H1 (cell line): ENCODE measurements at regions not wholly inside any gene's neighbourhood (a gene's known extent, or its start where the extent isn't known, plus 50 kb on each side); places are given as distances from the start of the nearest gene placed in this dataset.

Source experiments
- CTCF ChIA-PET: fragments of 300-600 bp; sonication (Branson Sonifier 250); formaldehyde crosslinking; loops from one replicate; lab custom pipeline; 2021; ENCODE audit not compliant: partially characterized antibody; lab: Charles Lee
- POLR2A ChIA-PET: fragments of 300-600 bp; sonication (Branson Sonifier 250); formaldehyde crosslinking; loops from one replicate; lab custom pipeline; 2021; ENCODE audit warnings: inconsistent platforms; ENCODE audit not compliant: partially characterized antibody; lab: Charles Lee
- DNase-seq, 2 experiments: peaks; one replicate each; pipeline versions ENCODE4 v3.0.0 to v3.0.0-alpha.2; 2010 to 2022; ENCODE audit warnings: low spot score in 2 of 2, low read depth in 1 of 2, mixed read lengths in 1 of 2
- FAIRE-seq: peaks from 2 replicates; lab custom pipeline; 2011; peaks lifted over from hg19 to GRCh38; lab: Jason Lieb, UNC
- H2AFZ ChIP-seq: 2 replicates; pipeline ENCODE4 v1.8.1; 2012; ENCODE audit warnings: low read length, inconsistent platforms
- H2AK5ac ChIP-seq: 2 replicates; pipeline ENCODE4 v1.6.1; 2013; ENCODE audit warnings: low read depth, low read length
- H2BK120ac ChIP-seq: replicated peaks from 2 replicates; pipeline ENCODE3; 2013; ENCODE audit warnings: low read depth, low read length, inconsistent platforms
- H2BK12ac ChIP-seq: 2 replicates; pipeline ENCODE4 v1.6.1; 2013; ENCODE audit warnings: low read depth, low read length
- H2BK15ac ChIP-seq: 2 replicates; pipeline ENCODE4 v1.6.1; 2013; ENCODE audit warnings: low read length
- H2BK20ac ChIP-seq: 2 replicates; pipeline ENCODE4 v1.6.1; 2013; ENCODE audit warnings: low read length
- H2BK5ac ChIP-seq: 2 replicates; pipeline ENCODE4 v1.6.1; 2013; ENCODE audit warnings: low read depth, low read length
- H3K14ac ChIP-seq: 2 replicates; pipeline ENCODE4 v1.6.1; 2013; ENCODE audit warnings: inconsistent platforms; ENCODE audit not compliant: insufficient read length
- H3K18ac ChIP-seq: 2 replicates; pipeline ENCODE4 v1.6.1; 2013; ENCODE audit warnings: low read length; ENCODE audit errors: extremely low read depth
- H3K23ac ChIP-seq: 2 replicates; pipeline ENCODE4 v1.6.1; 2013; ENCODE audit warnings: inconsistent platforms; ENCODE audit not compliant: insufficient read length
- H3K23me2 ChIP-seq: 2 replicates; pipeline ENCODE4 v1.6.1; 2013; ENCODE audit warnings: low read depth, low read length
- H3K27ac ChIP-seq: 2 replicates; pipeline ENCODE4 v1.6.1; 2011; ENCODE audit warnings: low read depth, low read length, inconsistent platforms
- H3K27me3 ChIP-seq, 4 experiments: replicated peaks in 1 of 4; 1 replicate in 1 of 4; 2 replicates in 3 of 4; pipeline versions ENCODE4 v1.6.1 to v1.8.1; 2011 to 2013; ENCODE audit warnings: low read length in 3 of 4, mild to moderate bottlenecking in 3 of 4, inconsistent platforms in 2 of 4, mixed read lengths in 2 of 4, moderate library complexity in 1 of 4; ENCODE audit not compliant: control insufficient read depth in 3 of 4, insufficient read depth in 3 of 4; ENCODE audit errors: extremely low read depth in 1 of 4
- H3K36me3 ChIP-seq, 4 experiments: 2 replicates each; pipeline versions ENCODE4 v1.6.1 to v1.8.1; 2011 to 2013; ENCODE audit warnings: mild to moderate bottlenecking in 4 of 4, low read length in 3 of 4, moderate library complexity in 2 of 4, control low read depth in 1 of 4, inconsistent platforms in 1 of 4; ENCODE audit not compliant: insufficient read depth in 4 of 4, control insufficient read depth in 2 of 4
- H3K4ac ChIP-seq: replicated peaks from 2 replicates; pipeline ENCODE3; 2013; ENCODE audit warnings: low read length, low read depth, mixed read lengths, inconsistent platforms; ENCODE audit not compliant: insufficient read length
- H3K4me1 ChIP-seq, 4 experiments: replicated peaks in 1 of 4; 1 replicate in 1 of 4; 2 replicates in 3 of 4; pipeline versions ENCODE4 v1.6.1 to v1.8.1; 2011 to 2013; ENCODE audit warnings: low read length in 3 of 4, inconsistent platforms in 2 of 4, mixed read lengths in 1 of 4; ENCODE audit not compliant: insufficient read depth in 4 of 4, control insufficient read depth in 3 of 4
- H3K4me2 ChIP-seq, 2 experiments: 2 replicates each; pipeline versions ENCODE4 v1.6.1 to v1.8.1; 2011 to 2013; ENCODE audit warnings: low read depth in 2 of 2, low read length in 2 of 2, control low read depth in 1 of 2, inconsistent platforms in 1 of 2, mild to moderate bottlenecking in 1 of 2; ENCODE audit not compliant: insufficient read depth in 1 of 2
- H3K4me3 ChIP-seq, 4 experiments: fragments of 200-600, 300-600 bp in 1 of 4; sonication (generic), shearing (Covaris generic), sonication (Bioruptor Twin) in 1 of 4; 2 replicates each; pipeline versions ENCODE4 v1.5.1 to v1.8.1; 2011 to 2016; ENCODE audit warnings: low read length in 4 of 4, low read depth in 3 of 4, control low read depth in 2 of 4, inconsistent platforms in 2 of 4, mild to moderate bottlenecking in 2 of 4, mixed read lengths in 1 of 4, moderate library complexity in 1 of 4; ENCODE audit not compliant: insufficient read depth in 2 of 4; ENCODE audit errors: extremely low read depth in 1 of 4
- H3K56ac ChIP-seq: replicated peaks from 2 replicates; pipeline ENCODE3; 2013; ENCODE audit warnings: low read depth, mild to moderate bottlenecking, mixed read lengths, low read length, inconsistent platforms; ENCODE audit not compliant: insufficient read length
- H3K79me1 ChIP-seq: 2 replicates; pipeline ENCODE4 v1.6.1; 2013; ENCODE audit warnings: low read depth, low read length, control low read depth
- H3K79me2 ChIP-seq, 2 experiments: 2 replicates each; pipeline versions ENCODE4 v1.6.1 to v1.8.1; 2012 to 2013; ENCODE audit warnings: low read length in 2 of 2, mild to moderate bottlenecking in 2 of 2, inconsistent platforms in 1 of 2; ENCODE audit not compliant: insufficient read depth in 2 of 2, control insufficient read depth in 1 of 2
- H3K9ac ChIP-seq, 4 experiments: replicated peaks in 1 of 4; 1 replicate in 1 of 4; 2 replicates in 3 of 4; pipeline versions ENCODE4 v1.6.1 to v1.8.1; 2011 to 2013; ENCODE audit warnings: low read depth in 3 of 4, low read length in 3 of 4, control low read depth in 2 of 4, mild to moderate bottlenecking in 2 of 4, moderate library complexity in 2 of 4, inconsistent platforms in 1 of 4; ENCODE audit errors: extremely low read depth in 1 of 4
- H3K9me3 ChIP-seq, 2 experiments: 2 replicates each; pipeline versions ENCODE4 v1.6.1 to v1.8.1; 2012 to 2013; ENCODE audit warnings: mild to moderate bottlenecking in 2 of 2, moderate library complexity in 2 of 2, control low read depth in 1 of 2, inconsistent platforms in 1 of 2, low read depth in 1 of 2, low read length in 1 of 2, mixed read lengths in 1 of 2; ENCODE audit not compliant: insufficient read depth in 2 of 2
- H4K20me1 ChIP-seq, 2 experiments: replicated peaks in 1 of 2; 2 replicates each; pipeline versions ENCODE3 to v1.8.1; 2011 to 2013; ENCODE audit warnings: inconsistent platforms in 2 of 2, low read length in 2 of 2, mild to moderate bottlenecking in 1 of 2; ENCODE audit not compliant: insufficient read depth in 2 of 2, control insufficient read depth in 1 of 2
- H4K5ac ChIP-seq: 2 replicates; pipeline ENCODE4 v1.6.1; 2013; ENCODE audit warnings: low read length, low read depth, mixed read lengths, inconsistent platforms; ENCODE audit not compliant: insufficient read length
- H4K8ac ChIP-seq: 2 replicates; pipeline ENCODE4 v1.8.0; 2013; ENCODE audit warnings: mild to moderate bottlenecking, moderate library complexity, low read length, inconsistent platforms; ENCODE audit not compliant: insufficient read depth; ENCODE audit errors: extremely low read depth
- H4K91ac ChIP-seq: replicated peaks from 2 replicates; pipeline ENCODE3; 2013; ENCODE audit warnings: low read length, mixed read lengths, inconsistent platforms; ENCODE audit not compliant: insufficient read length
- KDM4A ChIP-seq: IDR thresholded peaks from one replicate; pipeline ENCODE4 v1.7.1; 2012; ENCODE audit warnings: low read depth, mild to moderate bottlenecking, moderate library complexity, low read length, inconsistent platforms; ENCODE audit not compliant: severe bottlenecking
- RBBP5 ChIP-seq: IDR thresholded peaks from 2 replicates; pipeline ENCODE4 v1.7.1; 2012; ENCODE audit warnings: low read depth, mild to moderate bottlenecking, inconsistent platforms, low read length, moderate library complexity, borderline replicate concordance
- WGBS, 2 experiments: shearing (Covaris generic) in 1 of 2; methylation state at CpG; one replicate each; pipeline versions ENCODE4 v1.1.6 to v1.1.7; 2013 to 2015; ENCODE audit warnings: low lambda C conversion rate in 2 of 2, mixed read lengths in 2 of 2, inconsistent platforms in 1 of 2, low coverage in 1 of 2, missing lambda C conversion rate in 1 of 2; ENCODE audit not compliant: insufficient replicate concordance in 2 of 2, insufficient coverage in 1 of 2, insufficient read length in 1 of 2; ENCODE audit errors: extremely low coverage in 1 of 2, missing lambda C conversion rate in 1 of 2; 5-methylcytosine and 5-hydroxymethylcytosine counted together

DNA sequence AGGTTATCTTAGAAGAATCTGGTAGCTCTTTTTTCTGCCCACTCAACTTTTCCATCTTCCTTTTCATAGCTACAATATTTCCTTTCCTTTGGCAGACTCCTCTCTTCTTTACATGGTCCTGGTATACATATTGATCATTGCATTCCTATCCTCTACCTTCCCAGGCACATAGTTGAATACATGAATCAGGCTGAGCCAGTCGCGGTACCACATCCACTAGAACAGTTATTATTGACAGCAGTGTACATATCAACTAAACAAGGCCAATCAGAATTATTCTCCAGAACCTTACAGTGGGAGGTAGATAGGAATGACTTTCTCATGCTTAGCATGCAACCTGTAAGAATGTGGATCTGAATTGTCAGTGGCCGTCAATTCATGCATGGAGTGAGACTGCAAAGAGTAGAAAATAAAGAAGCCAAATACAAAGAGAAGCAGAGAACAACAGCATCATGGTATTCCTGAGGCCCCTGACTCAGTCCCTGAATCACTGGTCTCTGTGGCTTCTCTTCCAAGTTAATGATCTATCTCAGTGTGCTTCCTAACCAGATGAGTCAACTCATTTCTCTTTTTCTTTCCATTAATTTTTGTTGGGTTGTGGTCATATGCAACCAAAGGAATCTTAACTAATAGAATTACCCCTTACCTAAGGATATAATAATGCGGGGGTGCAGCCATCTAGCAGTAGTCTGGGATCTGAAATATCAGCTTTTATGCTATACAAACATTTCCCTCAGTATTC is 60.9 kb upstream of the DCBLD2 start:
- no peaks in the 10 kb centered on the region for H3K36me3 ChIP-seq
- H3K4me2 ChIP-seq = no peak overlapping the region
- no peak overlapping the region for H2BK120ac ChIP-seq
- H2AK5ac ChIP-seq = no peak overlapping the region
- no peak overlapping the region for H4K91ac ChIP-seq
- H3K56ac ChIP-seq = no peak overlapping the region
- H2BK12ac ChIP-seq = no peak overlapping the region
- H3K4me3 ChIP-seq = no peak overlapping the region
- DNase-seq (no peak), FAIRE-seq (no peak)
- no peak overlapping the region for H2BK20ac ChIP-seq
- no peak overlapping the region for H3K23ac ChIP-seq
- H3K4ac ChIP-seq = no peak overlapping the region
- no peaks in the 10 kb centered on the region for H4K20me1 ChIP-seq
- H3K79me2 ChIP-seq = no peaks in the 10 kb centered on the region
- H3K18ac ChIP-seq = no peak overlapping the region
- no peaks in the 10 kb centered on the region for H3K4me1 ChIP-seq
- H2BK5ac ChIP-seq = no peak overlapping the region
- H3K79me1 ChIP-seq = no peaks in the 10 kb centered on the region
- H3K14ac ChIP-seq = no peak overlapping the region
- H3K9me3 ChIP-seq = no peaks in the 10 kb centered on the region
- no peak overlapping the region for H2BK15ac ChIP-seq
- no peaks in the 10 kb centered on the region for H3K23me2 ChIP-seq
- 88% methylated on average over 4 of the region's 4 CpGs; no CpG with 5 or more reads in 1 of the 2 experiments for WGBS, 2 experiments
- POLR2A ChIA-PET = no interaction called here
- H4K5ac ChIP-seq = no peak overlapping the region
- no peak overlapping the region for H4K8ac ChIP-seq
- H3K9ac ChIP-seq = no peak overlapping the region
- TF ChIP-seq RBBP5 (no peak), KDM4A (no peak)
- CTCF ChIA-PET = interaction anchor here (1.2 to 1.5 kb wide), 2 partner anchors 52 to 145 kb away, joined by 4 read pairs; no protein-coding TSS in a partner anchor
- no peak overlapping the region for H2AFZ ChIP-seq
- no peak overlapping the region for H3K27ac ChIP-seq
- no peaks in the 10 kb centered on the region for H3K27me3 ChIP-seq
